ENCODE measurements at regions not wholly inside any gene's neighbourhood (a gene's known extent, or its start where the extent isn't known, plus 50 kb on each side); places are given as distances from the start of the nearest gene placed in this dataset.
A peak's percentile ranks its signal among the peaks of the same experiment; 100 is the strongest.

GRCh38 chr5:173764332-173765028 is 123.7 kb upstream of the CPEB4 start:
- H3K4me3 ChIP-seq (replicated peaks; ENCODE audit: low read depth, low read length), result no peak overlapping the region
- DNase-seq (ENCODE audit: low read depth), result peak; percentile 94
- TF ChIP-seq CTCF (IDR thresholded peaks at IDR 0.05; ENCODE audit: low read length, missing control alignments), result no peak

GRCh38 chr5:173765029-173765644 is 123.0 kb upstream of the CPEB4 start:
- no peak overlapping the region for H3K4me3 ChIP-seq (replicated peaks; ENCODE audit: low read depth, low read length)
- no peak for TF ChIP-seq CTCF (IDR thresholded peaks at IDR 0.05; ENCODE audit: low read length, missing control alignments)
- DNase-seq (ENCODE audit: low read depth), result no peak

GRCh38 chr5:173765661-173766060 is 122.5 kb upstream of the CPEB4 start:
- H3K4me3 ChIP-seq (replicated peaks; ENCODE audit: low read depth, low read length), result no peak overlapping the region
- no peak for TF ChIP-seq CTCF (IDR thresholded peaks at IDR 0.05; ENCODE audit: low read length, missing control alignments)
- no peak for DNase-seq (ENCODE audit: low read depth)

DNA sequence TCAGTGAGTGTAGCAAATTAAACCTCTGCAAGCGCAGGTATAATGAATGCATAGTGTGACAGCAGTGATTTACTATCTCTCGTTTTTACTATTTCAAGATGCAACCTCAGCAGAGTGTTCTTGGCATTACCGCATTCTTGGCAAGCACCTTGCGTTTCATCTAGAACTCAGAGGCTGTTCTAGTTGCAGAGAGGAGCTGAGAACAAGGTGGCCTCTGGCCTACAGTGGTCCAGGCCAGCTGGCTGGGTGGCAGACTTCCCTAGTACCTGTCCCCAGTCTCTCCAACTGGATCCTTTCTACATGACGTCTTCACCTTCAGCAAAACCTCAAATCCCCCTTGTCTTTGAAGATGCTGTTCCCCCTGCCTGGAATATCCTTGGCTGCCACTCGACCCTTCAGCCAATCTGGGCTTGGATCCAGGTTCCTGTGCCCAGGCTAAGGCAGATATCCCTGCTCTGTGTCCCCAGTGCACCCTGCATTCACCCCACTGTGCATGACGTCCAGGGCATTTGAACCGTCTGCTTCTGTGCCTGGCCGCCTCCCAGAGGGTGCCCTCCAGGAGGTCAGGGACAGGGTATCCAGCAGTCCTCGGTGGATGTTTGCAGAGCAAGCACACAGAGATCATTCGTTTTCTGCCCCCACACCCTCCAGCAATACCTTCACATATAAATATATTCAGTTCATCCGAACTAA is 120.4 kb upstream of the CPEB4 start:
- DNase-seq (ENCODE audit: low read depth), result no peak
- no peak for TF ChIP-seq CTCF (IDR thresholded peaks at IDR 0.05; ENCODE audit: low read length, missing control alignments)
- no peak overlapping the region for H3K4me3 ChIP-seq (replicated peaks; ENCODE audit: low read depth, low read length)

- TF ChIP-seq CTCF (IDR thresholded peaks at IDR 0.05; ENCODE audit: low read length, missing control alignments), result no peak
- no peak overlapping the region for H3K4me3 ChIP-seq (replicated peaks; ENCODE audit: low read depth, low read length)
- DNase-seq (ENCODE audit: low read depth), result no peak
These were observed 119.8 kb upstream of the CPEB4 start for GRCh38 chr5:173768267-173768806.

DNA sequence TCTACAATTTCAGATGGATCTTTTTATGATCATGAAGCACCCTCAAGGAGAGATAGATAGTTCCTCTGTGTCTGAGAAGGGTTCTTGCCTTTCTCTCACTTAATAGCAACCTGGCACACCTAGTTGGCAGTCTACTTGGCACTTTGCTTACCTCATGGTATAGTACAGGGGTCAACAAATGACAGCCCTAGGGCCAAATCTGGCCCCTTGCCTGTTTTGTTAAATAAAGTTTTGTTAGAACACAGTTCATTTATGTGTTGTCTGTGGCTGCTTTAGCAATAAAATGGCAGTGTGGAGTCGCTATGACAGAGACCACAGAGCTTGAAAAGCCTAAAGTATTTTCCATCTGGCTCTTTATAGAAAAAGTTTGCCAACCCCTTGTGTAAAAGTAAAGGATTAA is 119.3 kb upstream of the CPEB4 start:
- no peak overlapping the region for H3K4me3 ChIP-seq (replicated peaks; ENCODE audit: low read depth, low read length)
- TF ChIP-seq CTCF (IDR thresholded peaks at IDR 0.05; ENCODE audit: low read length, missing control alignments), result no peak
- DNase-seq (ENCODE audit: low read depth), result no peak
